ENCODE measurements at regions not wholly inside any gene's neighbourhood (a gene's known extent, or its start where the extent isn't known, plus 50 kb on each side); places are given as distances from the start of the nearest gene placed in this dataset.

GRCh38 chr11:28621753-28622152 is 513.6 kb downstream of the METTL15 start:
- TF ChIP-seq EZH2phosphoT487 (IDR thresholded peaks at IDR 0.05; ENCODE audit: insufficient read depth, low read depth) (no peak), EZH2 (IDR thresholded peaks at IDR 0.05; ENCODE audit: insufficient read depth, poor library complexity, severe bottlenecking) (no peak)
